HepG2 (cell line): ENCODE measurements at regions not wholly inside any gene's neighbourhood (a gene's known extent, or its start where the extent isn't known, plus 50 kb on each side); places are given as distances from the start of the nearest gene placed in this dataset.

Experiments used
- ATAC-seq: fragments of 200-7000 bp; cut with Tn5 transposase; 3 replicates; pipeline ENCODE4 v1.9.1; 2020; ENCODE audit warnings: mild to moderate bottlenecking, moderate library complexity
- BruUV-seq: library from RNA; stranded (reverse); fragments of 400-500 nt; replicated peaks from 2 replicates; lab custom pipeline; 2021; lab: Mats Ljungman, UMichigan
- CTCF ChIA-PET: fragments of 300-600 bp; formaldehyde crosslinking; extraction: SDS; loops from one replicate; lab custom pipeline; 2021; ENCODE audit warnings: low total read pairs, inconsistent platforms, low intra/inter-chr PET ratio; lab: Yijun Ruan, JAX
- POLR2A ChIA-PET: fragments of 350-600 bp; sonication (Branson Sonifier 250); formaldehyde crosslinking; loops from one replicate; lab custom pipeline; 2020; ENCODE audit warnings: antibody characterized with exemption, inconsistent platforms; lab: Yijun Ruan, JAX
- DNase-seq: peaks from one replicate; pipeline ENCODE4 v3.0.0-alpha.2; 2015; ENCODE audit warnings: low spot score
- FAIRE-seq: peaks from 3 replicates; lab custom pipeline; 2011; peaks lifted over from hg19 to GRCh38; lab: Jason Lieb, UNC
- H2AFZ ChIP-seq: one replicate; pipeline ENCODE4 v1.6.1; 2011; ENCODE audit warnings: low read length, inconsistent platforms
- H3K27ac ChIP-seq: fragments of 300-600 bp; 3 replicates; pipeline ENCODE4 v1.8.0; 2011; ENCODE audit warnings: mixed run types, mild to moderate bottlenecking, mixed read lengths, low read length, inconsistent platforms; ENCODE audit not compliant: insufficient read depth; ENCODE audit errors: extremely low read length
- H3K27me3 ChIP-seq, 2 experiments: fragments of 200-600 bp in 1 of 2; 2 replicates in 1 of 2; 3 replicates in 1 of 2; pipeline versions ENCODE4 v1.6.0 to v1.8.0; 2011; ENCODE audit warnings: low read length in 2 of 2, mild to moderate bottlenecking in 2 of 2, moderate library complexity in 2 of 2, inconsistent platforms in 1 of 2; ENCODE audit not compliant: insufficient read depth in 2 of 2, control insufficient read depth in 1 of 2
- H3K36me3 ChIP-seq, 2 experiments: fragments of 200-600 bp in 1 of 2; replicated peaks in 1 of 2; 2 replicates in 1 of 2; 3 replicates in 1 of 2; pipeline versions ENCODE4 v1.5.1 to v1.8.0; 2011; ENCODE audit warnings: low read length in 2 of 2, inconsistent platforms in 1 of 2; ENCODE audit not compliant: insufficient read depth in 2 of 2, control insufficient read depth in 1 of 2
- H3K4me1 ChIP-seq: 2 replicates; pipeline ENCODE4 v1.5.1; 2012; ENCODE audit warnings: low read length, inconsistent platforms; ENCODE audit not compliant: insufficient read depth
- H3K4me2 ChIP-seq: 2 replicates; pipeline ENCODE4 v1.6.0; 2011; ENCODE audit warnings: low read depth, low read length, inconsistent platforms
- H3K4me3 ChIP-seq, 3 experiments: fragments of 200-600 bp in 1 of 3; sonication (generic), shearing (Covaris generic) in 1 of 3; replicated peaks in 1 of 3; 2 replicates each; pipeline ENCODE4 v1.5.1; 2011 to 2016; ENCODE audit warnings: low read length in 3 of 3, inconsistent platforms in 2 of 3, low read depth in 2 of 3, mild to moderate bottlenecking in 2 of 3, control low read depth in 1 of 3, mixed read lengths in 1 of 3; ENCODE audit not compliant: insufficient read depth in 1 of 3
- H3K79me2 ChIP-seq: one replicate; pipeline ENCODE4 v1.6.1; 2011; ENCODE audit warnings: low read length, inconsistent platforms; ENCODE audit not compliant: insufficient read depth
- H3K9ac ChIP-seq: 2 replicates; pipeline ENCODE4 v1.6.0; 2011; ENCODE audit warnings: mild to moderate bottlenecking, low read depth, low read length, inconsistent platforms; ENCODE audit not compliant: insufficient read depth
- H3K9me3 ChIP-seq: 2 replicates; pipeline ENCODE4 v1.5.1; 2012; ENCODE audit warnings: mild to moderate bottlenecking, low read length
- H4K20me1 ChIP-seq: 2 replicates; pipeline ENCODE4 v1.6.0; 2011; ENCODE audit warnings: inconsistent platforms, mild to moderate bottlenecking, low read length, moderate library complexity; ENCODE audit not compliant: insufficient read depth
- KLF11 ChIP-seq: IDR thresholded peaks from 2 replicates; pipeline ENCODE4 v1.6.1; 2016; ENCODE audit warnings: missing compliant biosample characterization
- KLF9 ChIP-seq: IDR thresholded peaks from 2 replicates; pipeline ENCODE4 v1.6.1; 2016; ENCODE audit warnings: low read depth
- RFX1 ChIP-seq: fragments of 450-650 bp; IDR thresholded peaks from 2 replicates; pipeline ENCODE4 v1.6.1; 2017
- ZFP36 ChIP-seq: fragments of 150-350 bp; IDR thresholded peaks from 2 replicates; pipeline ENCODE4 v1.6.1; 2018; ENCODE audit warnings: borderline replicate concordance, low read length, low read depth; ENCODE audit not compliant: partially characterized antibody
- ZNF383 ChIP-seq: sonication (generic); formaldehyde crosslinking; IDR thresholded peaks from 2 replicates; pipeline ENCODE4 v1.4.0; 2020; ENCODE audit warnings: missing genetic modification reagents, mild to moderate bottlenecking, borderline replicate concordance
- WGBS: methylation state at CpG from one replicate; pipeline ENCODE4 v1.1.6; 2017; ENCODE audit warnings: low lambda C conversion rate; 5-methylcytosine and 5-hydroxymethylcytosine counted together
- in situ Hi-C: cut with HindIII; loops from 2 replicates; pipeline ENCODE4 v1.10.0; 2017; ENCODE audit warnings: low pct_unique_long_range_greater_than_20kb; ENCODE audit not compliant: extremely low pct_ligation_motif_present
- intact Hi-C: fragments of 100-400 bp; cut with micrococcal nuclease; formaldehyde crosslinking; loops from one replicate; pipeline ENCODE4 v1.10.0; 2022; ENCODE audit not compliant: unreplicated experiment
- TF ChIP-seq, protein P1 (sequence below): sonication (generic); IDR thresholded peaks from 2 replicates; pipeline ENCODE4 v1.6.1; 2016; ENCODE audit warnings: low read depth, borderline replicate concordance

DNA sequence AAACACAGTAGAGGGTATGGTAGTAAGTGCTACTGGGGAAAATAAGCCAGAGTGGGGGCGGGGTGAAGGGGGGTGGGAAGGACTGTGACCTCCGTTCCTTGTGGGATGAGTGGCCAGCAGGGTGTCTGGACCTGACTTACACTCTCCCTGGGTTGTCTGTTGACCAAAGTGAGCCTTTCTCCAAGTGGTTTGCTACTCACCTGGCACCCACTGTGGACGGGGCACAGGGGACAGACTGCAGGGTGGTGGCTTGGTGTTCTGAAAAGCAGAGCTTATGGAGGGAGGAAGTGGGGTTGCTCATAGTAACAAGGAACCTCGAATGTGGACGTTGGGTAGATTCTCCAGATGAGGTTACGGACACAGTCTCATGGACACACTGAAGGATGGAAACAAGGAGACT, 94.4 kb upstream of the VRK1 start (continued):
- TF ChIP-seq KLF11 (CRISPR knock-in tag), result no peak
- TF ChIP-seq RFX1, result no peak
- no peak for TF ChIP-seq KLF9 (CRISPR knock-in tag)
- TF ChIP-seq, all 625 proteins: peak for 0

DNA sequence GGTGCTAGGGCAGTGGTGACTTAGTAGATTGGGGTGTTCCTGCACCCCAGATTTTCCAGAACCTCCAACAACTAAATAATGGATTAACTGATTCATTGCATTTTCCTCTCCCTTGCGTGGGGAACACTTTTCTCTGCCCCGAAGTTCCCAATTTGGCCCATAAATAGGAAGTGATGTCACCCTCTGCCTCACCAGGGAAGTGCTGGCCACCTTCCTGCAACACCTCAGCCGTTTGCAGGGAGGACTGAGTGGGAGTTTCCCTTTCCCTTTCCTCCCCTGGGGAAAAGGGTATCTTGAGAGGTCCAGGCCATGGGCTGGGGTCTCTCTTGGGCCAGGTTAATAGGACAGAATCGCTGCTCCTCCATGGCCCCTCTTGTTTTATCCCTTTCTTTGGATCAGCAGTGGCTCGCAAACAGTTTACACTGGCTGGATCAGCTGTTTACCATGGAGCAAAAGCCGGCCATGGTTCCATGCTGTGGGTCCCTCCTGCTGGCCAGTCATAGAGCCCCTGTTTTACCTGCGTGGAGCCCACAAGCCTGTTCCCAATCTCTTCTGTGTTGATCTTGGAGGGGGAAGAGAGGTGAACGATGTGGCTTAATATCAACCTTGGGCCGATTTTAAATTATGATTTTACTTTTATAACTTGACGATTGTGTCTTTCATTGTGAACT, 91.6 kb upstream of the VRK1 start:
- no peaks in the 10 kb centered on the region for H3K79me2 ChIP-seq
- 11% methylated on average over 8 of the region's 10 CpGs for WGBS
- no peak overlapping the region for H3K9ac ChIP-seq
- H3K4me3 ChIP-seq, result no peak overlapping the region; a peak in 1 of 6 replicates
- H3K27me3 ChIP-seq, result peaks cover 2 to 32% of the 10 kb centered on the region in 2 experiments
- intact Hi-C loops, result no loop called here
- H3K36me3 ChIP-seq, result no peaks in the 10 kb centered on the region
- ChIA-PET CTCF (no interaction called here), POLR2A (no interaction called here)
- no peak overlapping the region for H3K4me2 ChIP-seq
- H3K4me1 ChIP-seq, result no peaks in the 10 kb centered on the region
- no peak overlapping the region for H2AFZ ChIP-seq
- in situ Hi-C loops, result no loop called here
- ATAC-seq (peak; percentile 67), DNase-seq (no peak), FAIRE-seq (no peak)
- H4K20me1 ChIP-seq, result no peaks in the 10 kb centered on the region
- BruUV-seq, result no TSS peak
- TF ChIP-seq, protein P1, sequence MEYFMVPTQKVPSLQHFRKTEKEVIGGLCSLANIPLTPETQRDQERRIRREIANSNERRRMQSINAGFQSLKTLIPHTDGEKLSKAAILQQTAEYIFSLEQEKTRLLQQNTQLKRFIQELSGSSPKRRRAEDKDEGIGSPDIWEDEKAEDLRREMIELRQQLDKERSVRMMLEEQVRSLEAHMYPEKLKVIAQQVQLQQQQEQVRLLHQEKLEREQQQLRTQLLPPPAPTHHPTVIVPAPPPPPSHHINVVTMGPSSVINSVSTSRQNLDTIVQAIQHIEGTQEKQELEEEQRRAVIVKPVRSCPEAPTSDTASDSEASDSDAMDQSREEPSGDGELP, result peak; percentile 30; the same call in 1 of the 2 replicates
- TF ChIP-seq ZNF383, result no peak
- H3K9me3 ChIP-seq, result no peaks in the 10 kb centered on the region
- H3K27ac ChIP-seq, result no peak overlapping the region

DNA sequence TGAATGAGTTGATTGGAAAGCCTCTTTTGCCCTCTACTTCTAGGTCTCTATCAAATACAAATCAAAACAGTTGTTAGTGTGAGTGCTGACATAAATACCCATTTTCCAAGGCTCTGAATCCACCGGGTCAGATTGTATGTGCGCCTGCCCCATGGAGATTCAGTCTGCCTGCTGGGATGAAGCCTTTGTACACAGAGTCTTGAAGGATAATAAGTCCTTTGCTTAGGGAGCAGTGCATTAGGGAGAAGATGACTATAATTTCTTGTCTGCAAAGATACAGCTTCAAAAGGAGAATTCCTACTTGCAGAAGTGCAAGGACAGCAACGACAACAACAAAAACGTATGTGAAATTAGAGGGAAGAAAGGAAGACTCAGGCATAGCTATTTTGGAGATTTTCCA, 90.3 kb upstream of the VRK1 start:
- Histone ChIP-seq H3K27ac (no peak overlapping the region), H2AFZ (no peak overlapping the region), H3K36me3 (no peaks in the 10 kb centered on the region), H4K20me1 (no peaks in the 10 kb centered on the region), H3K9me3 (no peaks in the 10 kb centered on the region), H3K4me3 (no peak overlapping the region), H3K27me3 (peaks cover 3 to 36% of the 10 kb centered on the region in 2 experiments), H3K4me2 (no peak overlapping the region), H3K79me2 (no peaks in the 10 kb centered on the region), H3K4me1 (no peaks in the 10 kb centered on the region), H3K9ac (no peak overlapping the region)
- ChIA-PET POLR2A (no interaction called here), CTCF (no interaction called here)
- FAIRE-seq (no peak), ATAC-seq (no peak), DNase-seq (no peak)
- in situ Hi-C loops, result no loop called here
- intact Hi-C loops, result no loop called here
- no peak for TF ChIP-seq ZFP36
- no TSS peak for BruUV-seq
- WGBS, result 0% methylated on average over 4 of the region's 4 CpGs
